BLaER1 treated with 17β-estradiol and CSF1 and Interleukin-3, amounts not matched to agents 10 nM and 100 nM (cell line): ENCODE measurements at regions not wholly inside any gene's neighbourhood (a gene's known extent, or its start where the extent isn't known, plus 50 kb on each side); places are given as distances from the start of the nearest gene placed in this dataset.
A peak's percentile ranks its signal among the peaks of the same experiment; 100 is the strongest.
"Not testable (repeated sequence)": the region's sequence is repeated elsewhere in the genome, so short reads cannot be mapped to it uniquely, and the experiment has no call there.

Experiments used
- H3K27ac ChIP-seq, 11 experiments: shearing (Covaris generic); formaldehyde crosslinking; 2 replicates each; pipeline ENCODE4 v1.8.1; 2022
- H3K27me3 ChIP-seq, 11 experiments: shearing (Covaris generic); formaldehyde crosslinking; 2 replicates each; pipeline ENCODE4 v1.8.1; 2022
- H3K36me3 ChIP-seq, 11 experiments: shearing (Covaris generic); formaldehyde crosslinking; 2 replicates each; pipeline ENCODE4 v1.8.1; 2022
- H3K4me1 ChIP-seq, 10 experiments: shearing (Covaris generic); formaldehyde crosslinking; 2 replicates each; pipeline ENCODE4 v1.8.1; 2022
- H3K4me2 ChIP-seq, 11 experiments: shearing (Covaris generic); formaldehyde crosslinking; 2 replicates each; pipeline ENCODE4 v1.8.1; 2022
- H3K4me3 ChIP-seq, 10 experiments: shearing (Covaris generic); formaldehyde crosslinking; 2 replicates each; pipeline ENCODE4 v1.8.1; 2022
- H3K9ac ChIP-seq, 11 experiments: shearing (Covaris generic); formaldehyde crosslinking; 2 replicates each; pipeline ENCODE4 v1.8.1; 2022
- H3K9me3 ChIP-seq, 11 experiments: shearing (Covaris generic); formaldehyde crosslinking; replicated peaks in 1 of 11; 2 replicates each; pipeline ENCODE4 v1.8.1; 2022
- H4K20me1 ChIP-seq, 11 experiments: shearing (Covaris generic); formaldehyde crosslinking; 2 replicates each; pipeline ENCODE4 v1.8.1; 2022
- Cebpa-rat ChIP-seq, 11 experiments: shearing (Covaris generic); IDR thresholded peaks; 2 replicates each; pipeline ENCODE4 v1.8.1; 2022

GRCh38 chr10:26621243-26621888 is 76.1 kb upstream of the PDSS1 start:
- H4K20me1 ChIP-seq = no peaks in the 10 kb centered on the region
- H3K27me3 ChIP-seq = peaks cover 0 to 13% (median 9%) of the 10 kb centered on the region in 11 experiments; a peak in 12 of 22 replicates
- no peak overlapping the region for H3K27ac ChIP-seq
- H3K4me3 ChIP-seq = no peak overlapping the region
- H3K36me3 ChIP-seq = no peaks in the 10 kb centered on the region
- no peak for TF ChIP-seq Cebpa-rat (IDR thresholded peaks at IDR 0.05)
- no peak overlapping the region for H3K4me2 ChIP-seq
- H3K4me1 ChIP-seq = peaks cover 0 to 11% (median 6%) of the 10 kb centered on the region in 10 experiments; a peak in 11 of 20 replicates
- H3K9me3 ChIP-seq = peaks cover 0 to 11% (median 3%) of the 10 kb centered on the region in 11 experiments; a peak in 9 of 22 replicates
- no peak overlapping the region for H3K9ac ChIP-seq

GRCh38 chr10:26621889-26622711 is 75.4 kb upstream of the PDSS1 start:
- Histone ChIP-seq H3K4me2 (peak overlapping the region in 7 of 11 experiments; percentile 10 to 85 (median 69); a peak in 12 of 22 replicates), H3K4me3 (no peak overlapping the region; a peak in 2 of 20 replicates), H3K27ac (no peak overlapping the region), H3K9ac (no peak overlapping the region), H3K36me3 (no peaks in the 10 kb centered on the region), H4K20me1 (no peaks in the 10 kb centered on the region), H3K27me3 (peaks cover 0 to 13% (median 9%) of the 10 kb centered on the region in 11 experiments; a peak in 12 of 22 replicates), H3K4me1 (peaks cover 0 to 11% (median 6%) of the 10 kb centered on the region in 10 experiments; a peak in 11 of 20 replicates), H3K9me3 (peaks cover 0 to 11% (median 3%) of the 10 kb centered on the region in 11 experiments; a peak in 9 of 22 replicates)
- no peak; a peak in 1 of 22 replicates for TF ChIP-seq Cebpa-rat (IDR thresholded peaks at IDR 0.05)

- H3K9me3 ChIP-seq = peaks cover 0 to 11% (median 3%) of the 10 kb centered on the region in 11 experiments; a peak in 9 of 22 replicates
- no peak overlapping the region for H3K27ac ChIP-seq
- H3K27me3 ChIP-seq = peaks cover 0 to 13% (median 9%) of the 10 kb centered on the region in 11 experiments; a peak in 12 of 22 replicates
- H3K9ac ChIP-seq = no peak overlapping the region
- TF ChIP-seq Cebpa-rat (IDR thresholded peaks at IDR 0.05) = no peak
- no peaks in the 10 kb centered on the region for H4K20me1 ChIP-seq
- H3K4me3 ChIP-seq = no peak overlapping the region
- H3K36me3 ChIP-seq = no peaks in the 10 kb centered on the region
- peaks cover 0 to 15% (median 6%) of the 10 kb centered on the region in 10 experiments; a peak in 11 of 20 replicates for H3K4me1 ChIP-seq
- H3K4me2 ChIP-seq = peak overlapping the region in 2 of 11 experiments; percentile 83 to 85; a peak in 4 of 22 replicates
Observed at GRCh38 chr10:26622891-26623290, 74.6 kb upstream of the PDSS1 start.

GRCh38 chr10:26624006-26624405 is 73.5 kb upstream of the PDSS1 start:
- Histone ChIP-seq H3K27ac (no peak overlapping the region), H3K36me3 (no peaks in the 10 kb centered on the region), H3K27me3 (peaks cover 0 to 13% (median 9%) of the 10 kb centered on the region in 11 experiments; a peak in 12 of 22 replicates), H3K4me1 (peaks cover 0 to 27% (median 9%) of the 10 kb centered on the region in 10 experiments; a peak in 11 of 20 replicates), H3K9me3 (peaks cover 0 to 11% (median 3%) of the 10 kb centered on the region in 11 experiments; a peak in 9 of 22 replicates), H3K4me3 (no peak overlapping the region), H3K9ac (no peak overlapping the region), H4K20me1 (no peaks in the 10 kb centered on the region), H3K4me2 (no peak overlapping the region)
- no peak for TF ChIP-seq Cebpa-rat (IDR thresholded peaks at IDR 0.05)

GRCh38 chr10:26626066-26626465 is 71.4 kb upstream of the PDSS1 start:
- Histone ChIP-seq H3K9ac (no peak overlapping the region), H3K4me2 (no peak overlapping the region), H3K27me3 (peaks cover 0 to 13% (median 9%) of the 10 kb centered on the region in 11 experiments; a peak in 12 of 22 replicates), H3K27ac (no peak overlapping the region), H3K4me3 (no peak overlapping the region), H3K4me1 (peaks cover 0 to 29% (median 9%) of the 10 kb centered on the region in 10 experiments; a peak in 11 of 20 replicates), H3K9me3 (peaks cover 0 to 11% (median 3%) of the 10 kb centered on the region in 11 experiments; a peak in 9 of 22 replicates), H4K20me1 (no peaks in the 10 kb centered on the region), H3K36me3 (no peaks in the 10 kb centered on the region)
- no peak for TF ChIP-seq Cebpa-rat (IDR thresholded peaks at IDR 0.05)

- H3K4me1 ChIP-seq = peaks cover 0 to 25% (median 4%) of the 10 kb centered on the region in 10 experiments; a peak in 11 of 20 replicates
- H3K36me3 ChIP-seq = no peaks in the 10 kb centered on the region
- H3K9me3 ChIP-seq = peaks cover 0 to 6% (median 1%) of the 10 kb centered on the region in 11 experiments; a peak in 9 of 22 replicates
- no peak overlapping the region; a peak in 1 of 22 replicates for H3K4me2 ChIP-seq
- H3K4me3 ChIP-seq = no peak overlapping the region
- no peak for TF ChIP-seq Cebpa-rat (IDR thresholded peaks at IDR 0.05)
- H4K20me1 ChIP-seq = no peaks in the 10 kb centered on the region
- no peak overlapping the region for H3K9ac ChIP-seq
- H3K27ac ChIP-seq = no peak overlapping the region
- H3K27me3 ChIP-seq = peaks cover 0 to 8% (median 5%) of the 10 kb centered on the region in 11 experiments; a peak in 12 of 22 replicates
Observed at GRCh38 chr10:26627324-26627723, 70.2 kb upstream of the PDSS1 start.

GRCh38 chr10:26628395-26628794 is 69.1 kb upstream of the PDSS1 start:
- Histone ChIP-seq H3K27ac (peak overlapping the region in 2 of 11 experiments; percentile 42 to 54; a peak in 2 of 22 replicates), H3K9me3 (peaks cover 0 to 9% (median 0%) of the 10 kb centered on the region in 11 experiments; a peak in 4 of 22 replicates), H4K20me1 (no peaks in the 10 kb centered on the region), H3K4me1 (peaks cover 0 to 20% (median 2%) of the 10 kb centered on the region in 10 experiments; a peak in 9 of 20 replicates), H3K27me3 (no peaks in the 10 kb centered on the region), H3K4me2 (peak overlapping the region in 4 of 11 experiments; percentile 41 to 74 (median 63); a peak in 5 of 22 replicates), H3K4me3 (no peak overlapping the region), H3K36me3 (no peaks in the 10 kb centered on the region), H3K9ac (peak overlapping the region in 1 of 11 experiments; percentile 25; a peak in 1 of 22 replicates)
- TF ChIP-seq Cebpa-rat (IDR thresholded peaks at IDR 0.05) = no peak

- H3K36me3 ChIP-seq, H3K4me2 ChIP-seq, H3K27me3 ChIP-seq, H4K20me1 ChIP-seq, H3K27ac ChIP-seq, H3K9me3 ChIP-seq, H3K9ac ChIP-seq, H3K4me3 ChIP-seq: not testable (repeated sequence)
- peaks cover 0 to 20% (median 2%) of the 10 kb centered on the region in 10 experiments; a peak in 9 of 20 replicates for H3K4me1 ChIP-seq
Observed at GRCh38 chr10:26632171-26632570, 65.3 kb upstream of the PDSS1 start.

- H3K27me3 ChIP-seq, H3K9ac ChIP-seq, H3K4me2 ChIP-seq, H3K4me1 ChIP-seq, H3K36me3 ChIP-seq, H3K9me3 ChIP-seq, H3K4me3 ChIP-seq, H4K20me1 ChIP-seq, H3K27ac ChIP-seq: not testable (repeated sequence)
Observed at GRCh38 chr10:26634111-26634510, 63.4 kb upstream of the PDSS1 start.
